ENCODE measurements at regions not wholly inside any gene's neighbourhood (a gene's known extent, or its start where the extent isn't known, plus 50 kb on each side); places are given as distances from the start of the nearest gene placed in this dataset.
"Not testable (repeated sequence)": the region's sequence is repeated elsewhere in the genome, so short reads cannot be mapped to it uniquely, and the experiment has no call there.

DNA sequence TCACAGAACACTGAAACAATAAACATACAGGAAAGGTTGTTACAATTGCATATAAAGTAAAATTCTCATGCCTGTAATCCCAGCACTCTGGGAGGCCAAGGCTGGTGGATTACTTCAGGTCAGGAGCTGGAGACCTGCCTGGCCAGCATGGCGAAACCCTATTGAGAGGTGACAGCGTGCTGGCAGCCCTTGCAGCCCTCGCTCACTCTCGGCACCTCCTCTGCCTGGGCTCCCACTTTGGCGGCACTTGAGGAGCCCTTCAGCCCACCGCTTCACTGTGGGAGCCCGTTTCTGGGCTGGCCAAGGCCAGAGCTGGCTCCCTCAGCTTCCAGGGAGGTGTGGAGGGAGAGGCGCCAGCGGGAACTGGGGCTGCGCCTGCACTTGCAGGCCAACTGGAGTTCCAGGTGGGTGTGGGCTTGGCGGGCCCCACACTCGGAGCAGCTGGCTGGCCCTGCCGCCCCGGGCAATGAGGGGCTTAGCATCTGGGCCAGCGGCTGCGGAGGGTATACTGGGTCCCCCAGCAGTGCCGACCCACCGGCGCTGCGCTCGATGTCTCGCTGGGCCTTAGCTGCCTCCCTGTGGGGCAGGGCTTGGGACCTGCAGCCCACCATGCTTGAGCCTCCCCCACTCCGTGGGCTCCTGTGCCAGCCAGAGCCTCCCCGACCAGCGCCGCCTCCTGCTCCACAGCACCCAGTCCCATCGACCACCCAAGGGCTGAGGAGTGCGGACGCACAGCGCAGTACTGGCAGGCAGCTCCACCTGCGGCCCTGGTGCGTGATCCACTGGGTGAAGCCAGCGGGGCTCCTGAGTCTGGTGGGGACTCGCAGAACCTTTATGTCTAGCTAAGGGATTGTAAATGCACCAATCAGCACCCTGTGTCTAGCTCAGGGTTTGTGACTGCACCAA lies 51.5 kb upstream of the MBNL1 start:
- TF ChIP-seq, protein P1, sequence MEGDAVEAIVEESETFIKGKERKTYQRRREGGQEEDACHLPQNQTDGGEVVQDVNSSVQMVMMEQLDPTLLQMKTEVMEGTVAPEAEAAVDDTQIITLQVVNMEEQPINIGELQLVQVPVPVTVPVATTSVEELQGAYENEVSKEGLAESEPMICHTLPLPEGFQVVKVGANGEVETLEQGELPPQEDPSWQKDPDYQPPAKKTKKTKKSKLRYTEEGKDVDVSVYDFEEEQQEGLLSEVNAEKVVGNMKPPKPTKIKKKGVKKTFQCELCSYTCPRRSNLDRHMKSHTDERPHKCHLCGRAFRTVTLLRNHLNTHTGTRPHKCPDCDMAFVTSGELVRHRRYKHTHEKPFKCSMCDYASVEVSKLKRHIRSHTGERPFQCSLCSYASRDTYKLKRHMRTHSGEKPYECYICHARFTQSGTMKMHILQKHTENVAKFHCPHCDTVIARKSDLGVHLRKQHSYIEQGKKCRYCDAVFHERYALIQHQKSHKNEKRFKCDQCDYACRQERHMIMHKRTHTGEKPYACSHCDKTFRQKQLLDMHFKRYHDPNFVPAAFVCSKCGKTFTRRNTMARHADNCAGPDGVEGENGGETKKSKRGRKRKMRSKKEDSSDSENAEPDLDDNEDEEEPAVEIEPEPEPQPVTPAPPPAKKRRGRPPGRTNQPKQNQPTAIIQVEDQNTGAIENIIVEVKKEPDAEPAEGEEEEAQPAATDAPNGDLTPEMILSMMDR (IDR thresholded peaks at IDR 0.05) = not testable (repeated sequence)
- TF ChIP-seq, protein P2, sequence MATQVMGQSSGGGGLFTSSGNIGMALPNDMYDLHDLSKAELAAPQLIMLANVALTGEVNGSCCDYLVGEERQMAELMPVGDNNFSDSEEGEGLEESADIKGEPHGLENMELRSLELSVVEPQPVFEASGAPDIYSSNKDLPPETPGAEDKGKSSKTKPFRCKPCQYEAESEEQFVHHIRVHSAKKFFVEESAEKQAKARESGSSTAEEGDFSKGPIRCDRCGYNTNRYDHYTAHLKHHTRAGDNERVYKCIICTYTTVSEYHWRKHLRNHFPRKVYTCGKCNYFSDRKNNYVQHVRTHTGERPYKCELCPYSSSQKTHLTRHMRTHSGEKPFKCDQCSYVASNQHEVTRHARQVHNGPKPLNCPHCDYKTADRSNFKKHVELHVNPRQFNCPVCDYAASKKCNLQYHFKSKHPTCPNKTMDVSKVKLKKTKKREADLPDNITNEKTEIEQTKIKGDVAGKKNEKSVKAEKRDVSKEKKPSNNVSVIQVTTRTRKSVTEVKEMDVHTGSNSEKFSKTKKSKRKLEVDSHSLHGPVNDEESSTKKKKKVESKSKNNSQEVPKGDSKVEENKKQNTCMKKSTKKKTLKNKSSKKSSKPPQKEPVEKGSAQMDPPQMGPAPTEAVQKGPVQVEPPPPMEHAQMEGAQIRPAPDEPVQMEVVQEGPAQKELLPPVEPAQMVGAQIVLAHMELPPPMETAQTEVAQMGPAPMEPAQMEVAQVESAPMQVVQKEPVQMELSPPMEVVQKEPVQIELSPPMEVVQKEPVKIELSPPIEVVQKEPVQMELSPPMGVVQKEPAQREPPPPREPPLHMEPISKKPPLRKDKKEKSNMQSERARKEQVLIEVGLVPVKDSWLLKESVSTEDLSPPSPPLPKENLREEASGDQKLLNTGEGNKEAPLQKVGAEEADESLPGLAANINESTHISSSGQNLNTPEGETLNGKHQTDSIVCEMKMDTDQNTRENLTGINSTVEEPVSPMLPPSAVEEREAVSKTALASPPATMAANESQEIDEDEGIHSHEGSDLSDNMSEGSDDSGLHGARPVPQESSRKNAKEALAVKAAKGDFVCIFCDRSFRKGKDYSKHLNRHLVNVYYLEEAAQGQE (IDR thresholded peaks at IDR 0.05; ENCODE audit: insufficient read depth in 1 of 2, low read depth in 2 of 2, low read length in 1 of 2) = not testable (repeated sequence)
- TF ChIP-seq POLR2AphosphoS5 (IDR thresholded peaks at IDR 0.05; ENCODE audit: low read depth, low read length); TCF7L2 (IDR thresholded peaks at IDR 0.05; ENCODE audit: low read depth, low read length); SIN3A (IDR thresholded peaks at IDR 0.05; ENCODE audit: borderline replicate concordance, insufficient read depth, low read depth, low read length): not testable (repeated sequence)
